Osteoblast (primary cell): ENCODE measurements at regions not wholly inside any gene's neighbourhood (a gene's known extent, or its start where the extent isn't known, plus 50 kb on each side); places are given as distances from the start of the nearest gene placed in this dataset.

ENCODE experiments used
- DNase-seq: peaks from one replicate; pipeline ENCODE4 v3.0.0; 2011; ENCODE audit warnings: low spot score, mixed read lengths; ENCODE audit not compliant: insufficient read length; ENCODE audit errors: missing footprints
- H2AFZ ChIP-seq: 2 replicates; pipeline ENCODE4 v1.6.0; 2011; ENCODE audit warnings: mild to moderate bottlenecking, low read length
- H3K27ac ChIP-seq: 2 replicates; pipeline ENCODE4 v1.5.1; 2011; ENCODE audit warnings: mild to moderate bottlenecking, low read depth, low read length, moderate library complexity
- H3K27me3 ChIP-seq: 2 replicates; pipeline ENCODE4 v1.6.0; 2012; ENCODE audit warnings: mild to moderate bottlenecking, control low read depth, inconsistent platforms, low read length, moderate library complexity; ENCODE audit not compliant: insufficient read depth
- H3K36me3 ChIP-seq: 2 replicates; pipeline ENCODE4 v1.5.1; 2011; ENCODE audit warnings: mild to moderate bottlenecking, low read length, control low read depth, moderate library complexity; ENCODE audit not compliant: insufficient read depth
- H3K4me1 ChIP-seq: 2 replicates; pipeline ENCODE4 v1.5.1; 2011; ENCODE audit warnings: mild to moderate bottlenecking, low read length, control low read depth, moderate library complexity; ENCODE audit not compliant: insufficient read depth
- H3K4me2 ChIP-seq: 2 replicates; pipeline ENCODE4 v1.6.0; 2011; ENCODE audit warnings: mild to moderate bottlenecking, low read length; ENCODE audit not compliant: insufficient read depth
- H3K4me3 ChIP-seq: fragments of 200-600 bp; sonication (generic); 3 replicates; pipeline ENCODE4 v1.5.1; 2012; ENCODE audit warnings: mild to moderate bottlenecking, low read length, inconsistent platforms; ENCODE audit not compliant: insufficient read depth
- H3K79me2 ChIP-seq: 2 replicates; pipeline ENCODE4 v1.6.0; 2012; ENCODE audit warnings: mild to moderate bottlenecking, low read length, control low read depth, inconsistent platforms; ENCODE audit not compliant: insufficient read depth
- H3K9me3 ChIP-seq: 2 replicates; pipeline ENCODE4 v1.5.1; 2011; ENCODE audit warnings: low read depth, low read length, control low read depth
- H4K20me1 ChIP-seq: 2 replicates; pipeline ENCODE4 v1.6.0; 2012; ENCODE audit warnings: mild to moderate bottlenecking, low read length, control low read depth; ENCODE audit not compliant: insufficient read depth
- TF ChIP-seq, protein P1 (sequence below): IDR thresholded peaks from 2 replicates; pipeline ENCODE4 v1.5.1; 2011; ENCODE audit warnings: mild to moderate bottlenecking, low read depth, low read length, moderate library complexity; ENCODE audit errors: extremely low read depth

- TF ChIP-seq, protein P1, sequence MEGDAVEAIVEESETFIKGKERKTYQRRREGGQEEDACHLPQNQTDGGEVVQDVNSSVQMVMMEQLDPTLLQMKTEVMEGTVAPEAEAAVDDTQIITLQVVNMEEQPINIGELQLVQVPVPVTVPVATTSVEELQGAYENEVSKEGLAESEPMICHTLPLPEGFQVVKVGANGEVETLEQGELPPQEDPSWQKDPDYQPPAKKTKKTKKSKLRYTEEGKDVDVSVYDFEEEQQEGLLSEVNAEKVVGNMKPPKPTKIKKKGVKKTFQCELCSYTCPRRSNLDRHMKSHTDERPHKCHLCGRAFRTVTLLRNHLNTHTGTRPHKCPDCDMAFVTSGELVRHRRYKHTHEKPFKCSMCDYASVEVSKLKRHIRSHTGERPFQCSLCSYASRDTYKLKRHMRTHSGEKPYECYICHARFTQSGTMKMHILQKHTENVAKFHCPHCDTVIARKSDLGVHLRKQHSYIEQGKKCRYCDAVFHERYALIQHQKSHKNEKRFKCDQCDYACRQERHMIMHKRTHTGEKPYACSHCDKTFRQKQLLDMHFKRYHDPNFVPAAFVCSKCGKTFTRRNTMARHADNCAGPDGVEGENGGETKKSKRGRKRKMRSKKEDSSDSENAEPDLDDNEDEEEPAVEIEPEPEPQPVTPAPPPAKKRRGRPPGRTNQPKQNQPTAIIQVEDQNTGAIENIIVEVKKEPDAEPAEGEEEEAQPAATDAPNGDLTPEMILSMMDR: no peak
- Histone ChIP-seq H3K36me3 (no peaks in the 10 kb centered on the region), H2AFZ (no peak overlapping the region), H3K4me2 (peak overlapping the region; percentile 83), H3K9me3 (no peaks in the 10 kb centered on the region), H3K4me1 (no peaks in the 10 kb centered on the region), H3K27me3 (no peaks in the 10 kb centered on the region), H3K79me2 (no peaks in the 10 kb centered on the region), H3K4me3 (no peak overlapping the region), H4K20me1 (no peaks in the 10 kb centered on the region), H3K27ac (no peak overlapping the region)
- no peak for DNase-seq
Measured at GRCh38 chr7:136087881-136088280, 110.7 kb upstream of the MTPN start.

DNA sequence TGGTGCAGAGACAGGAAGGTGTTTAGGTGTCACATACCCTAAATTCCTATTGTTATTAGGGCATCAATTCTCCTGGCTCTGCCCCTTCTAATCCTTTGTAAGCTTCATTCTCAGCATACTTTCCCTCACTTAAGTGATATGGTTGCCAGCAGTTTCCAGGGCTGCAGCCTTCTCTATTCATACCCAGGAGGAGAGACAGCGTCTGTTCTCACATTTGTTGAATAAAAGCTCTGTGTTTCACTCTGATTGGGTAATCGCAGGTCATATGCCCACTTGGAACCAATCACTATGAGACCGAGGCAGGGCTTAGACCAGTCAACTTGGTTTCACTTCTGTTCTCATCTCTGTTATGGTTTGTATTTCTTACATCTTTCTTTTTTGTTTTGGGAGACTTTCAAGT lies 109.6 kb upstream of the MTPN start:
- no peaks in the 10 kb centered on the region for H3K27me3 ChIP-seq
- H4K20me1 ChIP-seq: no peaks in the 10 kb centered on the region
- DNase-seq: peak; percentile 88
- peak overlapping the region; percentile 83 for H3K4me2 ChIP-seq
- H3K36me3 ChIP-seq: no peaks in the 10 kb centered on the region
- H2AFZ ChIP-seq: peak overlapping the region; percentile 87
- peak overlapping the region; percentile 68 for H3K4me3 ChIP-seq
- H3K27ac ChIP-seq: peak overlapping the region; percentile 37
- TF ChIP-seq, protein P1: no peak
- no peaks in the 10 kb centered on the region for H3K79me2 ChIP-seq
- no peaks in the 10 kb centered on the region for H3K9me3 ChIP-seq
- no peaks in the 10 kb centered on the region for H3K4me1 ChIP-seq

DNA sequence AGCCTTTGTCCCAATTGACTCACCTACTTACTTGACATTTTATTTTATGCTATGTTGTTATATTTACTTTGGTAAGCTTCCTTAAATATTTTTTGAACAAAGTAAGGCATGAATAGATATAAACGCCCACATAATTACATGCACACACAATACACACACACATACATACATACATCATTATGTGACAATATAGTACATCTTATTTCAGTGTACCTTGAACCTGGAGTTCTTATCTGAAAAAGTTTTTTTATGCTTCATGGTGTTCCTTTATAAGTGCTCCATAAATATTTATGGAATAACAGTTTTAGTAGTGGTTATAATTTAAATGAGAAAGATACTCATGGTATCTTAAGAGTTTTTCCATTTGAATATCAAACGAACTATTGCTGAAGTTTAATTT lies 102.8 kb upstream of the MTPN start:
- no peak overlapping the region for H3K27ac ChIP-seq
- no peak overlapping the region for H3K4me3 ChIP-seq
- no peak overlapping the region for H3K4me2 ChIP-seq
- no peaks in the 10 kb centered on the region for H3K79me2 ChIP-seq
- DNase-seq: no peak
- no peak overlapping the region for H2AFZ ChIP-seq
- H3K27me3 ChIP-seq: no peaks in the 10 kb centered on the region
- H3K4me1 ChIP-seq: no peaks in the 10 kb centered on the region
- TF ChIP-seq, protein P1: no peak
- H4K20me1 ChIP-seq: no peaks in the 10 kb centered on the region
- no peaks in the 10 kb centered on the region for H3K36me3 ChIP-seq
- no peaks in the 10 kb centered on the region for H3K9me3 ChIP-seq

GRCh38 chr7:136079478-136079892 lies 102.3 kb upstream of the MTPN start:
- Histone ChIP-seq H3K79me2 (no peaks in the 10 kb centered on the region), H3K4me1 (no peaks in the 10 kb centered on the region), H3K27me3 (no peaks in the 10 kb centered on the region), H4K20me1 (no peaks in the 10 kb centered on the region), H2AFZ (no peak overlapping the region), H3K36me3 (no peaks in the 10 kb centered on the region), H3K4me3 (no peak overlapping the region), H3K4me2 (no peak overlapping the region), H3K27ac (no peak overlapping the region), H3K9me3 (no peaks in the 10 kb centered on the region)
- TF ChIP-seq, protein P1: no peak
- DNase-seq: no peak
